IMR-90 (cell line): ENCODE measurements at regions not wholly inside any gene's neighbourhood (a gene's known extent, or its start where the extent isn't known, plus 50 kb on each side); places are given as distances from the start of the nearest gene placed in this dataset.

Source experiments
- CTCF ChIP-seq: conservative IDR thresholded peaks from 2 replicates; pipeline ENCODE4 v1.5.1; 2012; ENCODE audit warnings: mild to moderate bottlenecking, low read depth, low read length, improper control_type of control experiment
- RAD21 ChIP-seq: IDR thresholded peaks from 2 replicates; pipeline ENCODE4 v1.6.1; 2012; ENCODE audit warnings: low read length, improper control_type of control experiment
- RFX5 ChIP-seq: IDR thresholded peaks from 2 replicates; pipeline ENCODE4 v1.8.0; 2012; ENCODE audit warnings: low read depth, mild to moderate bottlenecking, low read length, moderate library complexity

GRCh38 chr4:3832536-3833220 lies 66.5 kb downstream of the ADRA2C start:
- no peak for TF ChIP-seq CTCF
- no peak for TF ChIP-seq RAD21
- TF ChIP-seq RFX5: no peak
